GM12874 (cell line): ENCODE measurements at regions not wholly inside any gene's neighbourhood (a gene's known extent, or its start where the extent isn't known, plus 50 kb on each side); places are given as distances from the start of the nearest gene placed in this dataset.

Experiments used
- TF ChIP-seq, protein P1 (sequence below): IDR thresholded peaks from 2 replicates; pipeline ENCODE4 v1.5.1; 2011; ENCODE audit warnings: low read depth, mild to moderate bottlenecking, control low read depth, low read length, moderate library complexity; ENCODE audit not compliant: insufficient read depth

DNA sequence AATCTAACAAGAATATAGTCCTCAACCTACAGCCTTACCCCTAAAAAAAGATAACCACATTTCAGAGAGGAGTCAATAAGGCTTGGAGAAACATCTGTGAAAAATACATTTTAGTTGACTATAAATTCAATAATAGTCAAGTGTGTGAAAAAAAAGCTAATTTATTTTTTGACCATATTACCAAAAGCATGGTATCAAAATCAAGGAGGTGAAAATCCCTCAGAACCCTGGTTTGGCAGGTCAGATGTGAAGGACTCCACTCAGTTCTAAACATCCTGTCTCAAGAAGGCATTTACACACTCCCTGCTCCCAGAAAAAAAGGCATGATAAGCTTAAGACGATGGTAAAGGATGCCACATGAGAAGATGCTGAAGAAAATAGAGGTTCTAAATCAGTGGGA is 745.1 kb upstream of the TENM3 start:
- TF ChIP-seq, protein P1, sequence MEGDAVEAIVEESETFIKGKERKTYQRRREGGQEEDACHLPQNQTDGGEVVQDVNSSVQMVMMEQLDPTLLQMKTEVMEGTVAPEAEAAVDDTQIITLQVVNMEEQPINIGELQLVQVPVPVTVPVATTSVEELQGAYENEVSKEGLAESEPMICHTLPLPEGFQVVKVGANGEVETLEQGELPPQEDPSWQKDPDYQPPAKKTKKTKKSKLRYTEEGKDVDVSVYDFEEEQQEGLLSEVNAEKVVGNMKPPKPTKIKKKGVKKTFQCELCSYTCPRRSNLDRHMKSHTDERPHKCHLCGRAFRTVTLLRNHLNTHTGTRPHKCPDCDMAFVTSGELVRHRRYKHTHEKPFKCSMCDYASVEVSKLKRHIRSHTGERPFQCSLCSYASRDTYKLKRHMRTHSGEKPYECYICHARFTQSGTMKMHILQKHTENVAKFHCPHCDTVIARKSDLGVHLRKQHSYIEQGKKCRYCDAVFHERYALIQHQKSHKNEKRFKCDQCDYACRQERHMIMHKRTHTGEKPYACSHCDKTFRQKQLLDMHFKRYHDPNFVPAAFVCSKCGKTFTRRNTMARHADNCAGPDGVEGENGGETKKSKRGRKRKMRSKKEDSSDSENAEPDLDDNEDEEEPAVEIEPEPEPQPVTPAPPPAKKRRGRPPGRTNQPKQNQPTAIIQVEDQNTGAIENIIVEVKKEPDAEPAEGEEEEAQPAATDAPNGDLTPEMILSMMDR, result no peak

DNA sequence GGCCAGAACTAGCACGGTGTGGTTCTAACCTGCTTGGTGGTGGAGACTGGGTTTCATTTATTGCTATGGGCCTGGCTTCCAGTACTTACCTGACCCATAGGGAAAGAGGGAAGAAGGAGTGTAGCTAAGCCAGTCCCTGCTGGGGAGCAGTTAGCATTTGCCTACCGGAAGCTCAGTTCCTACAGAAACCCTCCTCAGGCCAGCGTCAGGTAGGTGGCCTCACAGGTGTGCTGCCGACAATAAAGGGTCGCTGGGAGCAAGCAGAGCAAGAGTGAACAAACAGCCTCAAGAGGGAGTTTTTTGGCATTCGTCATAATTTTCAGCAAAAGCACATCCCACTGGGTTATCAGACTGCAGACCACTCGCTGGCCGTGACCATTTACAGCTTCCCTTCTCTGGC is 740.6 kb upstream of the TENM3 start:
- TF ChIP-seq, protein P1, result no peak

DNA sequence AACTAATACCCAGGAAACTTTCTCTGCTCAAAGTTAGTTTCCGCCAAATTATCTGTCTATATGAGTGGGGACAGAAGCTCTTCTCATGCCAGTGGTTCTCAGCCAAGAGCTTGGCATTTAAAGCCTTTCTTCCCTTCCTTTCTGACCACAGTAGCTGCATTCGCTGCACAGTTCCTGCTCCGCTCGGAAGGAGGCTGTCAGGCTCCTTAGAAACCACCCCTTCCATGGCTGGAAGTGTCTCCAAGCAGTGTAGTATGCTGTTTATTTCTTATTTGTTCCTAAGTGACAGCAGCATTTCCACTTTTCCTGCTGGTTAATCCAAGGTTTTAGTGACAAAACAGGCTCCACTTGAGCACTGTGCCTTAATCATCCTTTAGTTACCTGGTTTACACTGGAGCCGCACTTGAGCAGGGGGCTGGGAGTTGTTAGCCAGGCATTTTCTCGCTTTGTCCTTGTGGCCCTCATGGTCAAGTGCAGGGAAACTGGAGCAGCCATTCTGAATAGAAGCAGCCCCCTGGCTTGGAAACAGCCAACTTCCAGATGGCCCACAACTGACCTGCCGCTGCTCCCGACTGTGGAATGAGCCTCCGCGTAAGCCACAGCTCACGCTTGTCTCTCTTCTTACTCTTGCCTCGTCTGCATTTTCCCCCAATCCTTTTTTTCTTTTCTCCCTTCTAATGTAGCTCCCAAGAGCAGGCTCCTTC is 739.4 kb upstream of the TENM3 start:
- TF ChIP-seq, protein P1, result no peak

DNA sequence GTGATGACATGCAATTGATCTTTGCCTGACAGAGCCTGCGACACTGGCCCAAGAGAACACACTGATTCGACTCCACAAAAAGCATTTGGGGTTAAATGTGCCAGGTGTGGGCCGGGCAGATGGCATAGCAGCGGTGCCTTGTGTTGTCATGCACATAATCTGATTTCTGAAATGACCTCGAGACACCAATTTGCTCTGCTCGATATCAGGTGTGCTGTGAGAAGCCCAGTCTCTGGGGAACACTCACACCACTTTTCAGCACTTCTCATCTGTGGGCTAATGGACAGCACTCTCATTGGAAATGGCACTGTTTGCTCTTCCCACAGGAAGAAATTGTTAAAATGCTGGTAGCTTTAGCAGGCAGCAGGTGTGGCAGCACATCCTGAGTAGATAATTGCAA is 738.3 kb upstream of the TENM3 start:
- TF ChIP-seq, protein P1, result no peak

DNA sequence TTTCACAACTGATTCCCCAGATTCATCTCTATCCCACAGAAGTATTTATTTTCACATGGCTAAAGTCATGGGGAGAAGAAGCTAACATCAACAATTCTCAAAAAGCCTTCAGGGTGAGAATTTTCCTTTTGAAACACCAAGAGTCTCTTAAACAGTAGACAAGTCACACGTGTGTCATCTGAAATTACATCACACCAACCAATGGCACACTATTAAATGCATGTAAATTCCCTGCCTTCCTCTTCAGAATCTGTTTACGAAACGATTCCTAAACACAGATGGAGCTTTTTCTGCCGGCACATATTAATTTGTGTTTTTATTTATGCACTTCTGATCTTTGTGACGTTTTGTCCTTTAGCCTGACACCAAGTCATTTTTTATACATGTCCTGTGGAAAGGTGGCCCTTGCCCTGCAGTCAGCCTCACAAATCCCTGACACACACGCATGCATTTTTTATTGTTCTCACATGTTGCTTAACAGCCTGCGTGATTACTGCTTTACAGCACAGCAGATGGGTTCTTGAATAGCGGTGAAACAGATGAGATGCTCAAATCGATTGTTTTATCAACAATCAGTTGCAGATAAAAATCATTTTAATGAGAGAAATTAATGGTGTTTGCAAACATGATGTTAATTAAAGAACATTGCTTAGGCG is 735.9 kb upstream of the TENM3 start:
- TF ChIP-seq, protein P1, result no peak

DNA sequence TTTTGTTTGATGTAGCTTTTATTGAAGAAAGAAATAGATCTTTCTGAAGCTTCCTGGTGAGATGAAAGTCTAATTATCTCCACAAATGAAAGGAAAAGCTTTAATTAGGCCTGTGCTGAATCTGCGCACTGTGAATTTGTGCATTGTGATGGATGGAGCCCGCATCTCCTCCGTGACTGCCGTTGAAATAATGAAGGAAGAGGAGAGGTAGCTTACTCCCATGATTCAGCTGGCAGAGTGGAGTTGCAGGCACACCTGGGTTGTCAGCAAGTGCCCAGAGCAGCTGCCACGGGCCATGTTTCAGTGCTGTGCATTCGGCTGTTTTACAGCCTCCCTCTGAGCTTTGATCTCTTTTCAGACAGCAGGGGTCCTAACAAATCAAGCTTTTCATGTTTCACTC is 735.3 kb upstream of the TENM3 start:
- TF ChIP-seq, protein P1, result no peak

DNA sequence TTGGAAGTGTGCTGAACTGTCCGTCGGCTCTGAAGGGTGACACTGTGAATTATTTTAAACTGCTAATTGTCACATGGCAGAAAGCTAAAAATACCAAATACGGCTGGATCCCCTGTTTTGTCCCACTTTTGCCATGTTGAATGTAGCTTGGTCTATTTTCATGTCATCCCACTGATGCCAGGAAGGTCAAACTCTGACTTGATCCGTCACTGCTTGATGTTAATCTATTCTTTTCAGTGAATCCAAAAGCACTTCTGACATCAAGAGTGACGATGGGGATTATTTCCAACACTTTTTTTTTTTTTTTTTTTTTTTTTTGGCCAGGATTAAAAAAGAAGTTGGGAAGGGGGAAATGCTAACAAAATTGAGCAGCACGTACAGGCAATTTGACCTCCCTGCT is 734.6 kb upstream of the TENM3 start:
- TF ChIP-seq, protein P1, result no peak
